ENCODE measurements at regions not wholly inside any gene's neighbourhood (a gene's known extent, or its start where the extent isn't known, plus 50 kb on each side); places are given as distances from the start of the nearest gene placed in this dataset.

- DNase-seq (no peak), ATAC-seq (ENCODE audit: low read depth in 2 of 2) (no peak)
- peaks cover 22 to 39% (median 27%) of the 10 kb centered on the region in 3 donors for H3K27me3 Mint-ChIP-seq
- no peak overlapping the region for H3K4me3 Mint-ChIP-seq
- peaks cover 8 to 24% (median 14%) of the 10 kb centered on the region in 7 donors for H3K9me3 Mint-ChIP-seq
- H3K27ac Mint-ChIP-seq: no peak overlapping the region
- peaks cover 0 to 19% of the 10 kb centered on the region in 2 donors for H3K36me3 Mint-ChIP-seq
- peaks cover 0 to 8% (median 0%) of the 10 kb centered on the region in 3 donors for H3K4me1 Mint-ChIP-seq
Observed at GRCh38 chr11:2083411-2083810, 55.8 kb downstream of the IGF2 start.

GRCh38 chr11:2077061-2077802 lies 62.0 kb downstream of the IGF2 start:
- Mint-ChIP-seq H3K27me3 (peaks cover 18 to 33% (median 27%) of the 10 kb centered on the region in 3 donors), H3K4me3 (no peak overlapping the region), H3K9me3 (peaks cover 0 to 3% (median 0%) of the 10 kb centered on the region in 7 donors), H3K27ac (peak overlapping the region in 1 of 6 donors; percentile 85), H3K36me3 (no peaks in the 10 kb centered on the region), H3K4me1 (no peaks in the 10 kb centered on the region)
- DNase-seq: no peak
- no peak for ATAC-seq (ENCODE audit: low read depth in 2 of 2)

GRCh38 chr11:2076441-2076840 lies 62.7 kb downstream of the IGF2 start:
- ATAC-seq (ENCODE audit: low read depth in 2 of 2) (no peak), DNase-seq (no peak)
- Mint-ChIP-seq H3K36me3 (no peaks in the 10 kb centered on the region), H3K27ac (no peak overlapping the region), H3K9me3 (peaks cover 0 to 3% (median 0%) of the 10 kb centered on the region in 7 donors), H3K4me1 (no peaks in the 10 kb centered on the region), H3K4me3 (no peak overlapping the region), H3K27me3 (peaks cover 19 to 33% (median 27%) of the 10 kb centered on the region in 3 donors)

- Mint-ChIP-seq H3K27ac (no peak overlapping the region), H3K36me3 (no peaks in the 10 kb centered on the region), H3K4me3 (no peak overlapping the region), H3K4me1 (no peaks in the 10 kb centered on the region), H3K9me3 (peaks cover 0 to 1% (median 0%) of the 10 kb centered on the region in 7 donors), H3K27me3 (peaks cover 19 to 28% (median 27%) of the 10 kb centered on the region in 3 donors)
- DNase-seq (no peak), ATAC-seq (ENCODE audit: low read depth in 2 of 2) (no peak)
Observed at GRCh38 chr11:2074266-2074825, 64.8 kb downstream of the IGF2 start.

GRCh38 chr11:2072551-2073261 lies 66.5 kb downstream of the IGF2 start:
- no peaks in the 10 kb centered on the region for H3K36me3 Mint-ChIP-seq
- no peak overlapping the region for H3K4me3 Mint-ChIP-seq
- no peak for DNase-seq

GRCh38 chr11:2071748-2072385 lies 67.3 kb downstream of the IGF2 start:
- ATAC-seq (ENCODE audit: low read depth in 2 of 2) (no peak), DNase-seq (no peak)
- Mint-ChIP-seq H3K36me3 (no peaks in the 10 kb centered on the region), H3K27me3 (peaks cover 19 to 20% (median 19%) of the 10 kb centered on the region in 3 donors), H3K4me3 (no peak overlapping the region), H3K4me1 (no peaks in the 10 kb centered on the region), H3K9me3 (no peaks in the 10 kb centered on the region), H3K27ac (no peak overlapping the region)

More at GRCh38 chr11:2072551-2073261, 66.5 kb downstream of the IGF2 start:
- H3K9me3 Mint-ChIP-seq: peaks cover 0 to 1% (median 0%) of the 10 kb centered on the region in 7 donors
- peaks cover 19 to 27% (median 27%) of the 10 kb centered on the region in 3 donors for H3K27me3 Mint-ChIP-seq
- no peaks in the 10 kb centered on the region for H3K4me1 Mint-ChIP-seq
- no peak for ATAC-seq (ENCODE audit: low read depth in 2 of 2)
- no peak overlapping the region for H3K27ac Mint-ChIP-seq

Data from naive B cell (primary cell).